Trophoblast cell (in vitro differentiated cells and primary cell): ENCODE measurements at regions not wholly inside any gene's neighbourhood (a gene's known extent, or its start where the extent isn't known, plus 50 kb on each side); places are given as distances from the start of the nearest gene placed in this dataset.

ENCODE experiments used
- DNase-seq, 2 donors: peaks; one replicate each; pipeline ENCODE4 v3.0.0-alpha.2; 2016
- H2AFZ ChIP-seq: 2 replicates; pipeline ENCODE4 v1.6.1; 2013; ENCODE audit warnings: low read length, moderate library complexity, mild to moderate bottlenecking; ENCODE audit not compliant: insufficient read depth, poor library complexity
- H2AK5ac ChIP-seq: 2 replicates; pipeline ENCODE4 v1.6.1; 2013; ENCODE audit warnings: mild to moderate bottlenecking, low read length
- H2BK120ac ChIP-seq: 2 replicates; pipeline ENCODE4 v1.6.1; 2013; ENCODE audit warnings: low read length, mild to moderate bottlenecking, moderate library complexity; ENCODE audit not compliant: insufficient read depth, poor library complexity
- H2BK12ac ChIP-seq: 2 replicates; pipeline ENCODE4 v1.6.1; 2013; ENCODE audit warnings: mild to moderate bottlenecking, low read length, moderate library complexity
- H2BK5ac ChIP-seq: 2 replicates; pipeline ENCODE4 v1.6.1; 2013; ENCODE audit warnings: low read length, low read depth, moderate library complexity, mild to moderate bottlenecking; ENCODE audit not compliant: poor library complexity
- H3K14ac ChIP-seq: 2 replicates; pipeline ENCODE4 v1.6.1; 2013; ENCODE audit warnings: mild to moderate bottlenecking, low read length
- H3K18ac ChIP-seq: 2 replicates; pipeline ENCODE4 v1.6.1; 2013; ENCODE audit warnings: mild to moderate bottlenecking, low read length
- H3K23ac ChIP-seq: 2 replicates; pipeline ENCODE4 v1.6.1; 2013; ENCODE audit warnings: low read length
- H3K27ac ChIP-seq: 2 replicates; pipeline ENCODE4 v1.5.1; 2013; ENCODE audit warnings: low read depth, mild to moderate bottlenecking, inconsistent platforms, low read length, moderate library complexity
- H3K27me3 ChIP-seq: 2 replicates; pipeline ENCODE4 v1.6.1; 2013; ENCODE audit warnings: inconsistent platforms, mild to moderate bottlenecking, low read length, moderate library complexity; ENCODE audit not compliant: insufficient read depth
- H3K36me3 ChIP-seq, 2 experiments: 1 replicate in 1 of 2; 2 replicates in 1 of 2; pipeline ENCODE4 v1.6.1; 2013; ENCODE audit warnings: low read length in 2 of 2, mild to moderate bottlenecking in 2 of 2, moderate library complexity in 1 of 2; ENCODE audit not compliant: insufficient read depth in 2 of 2, control insufficient read depth in 1 of 2
- H3K4ac ChIP-seq: 2 replicates; pipeline ENCODE4 v1.6.1; 2013; ENCODE audit warnings: low read depth, mild to moderate bottlenecking, low read length, moderate library complexity
- H3K4me1 ChIP-seq, 2 experiments: 1 replicate in 1 of 2; 2 replicates in 1 of 2; pipeline ENCODE4 v1.6.1; 2013; ENCODE audit warnings: low read length in 2 of 2, mild to moderate bottlenecking in 2 of 2, moderate library complexity in 1 of 2; ENCODE audit not compliant: insufficient read depth in 2 of 2, control insufficient read depth in 1 of 2
- H3K4me2 ChIP-seq: 2 replicates; pipeline ENCODE4 v1.6.1; 2013; ENCODE audit warnings: inconsistent platforms, mild to moderate bottlenecking, low read length, moderate library complexity
- H3K4me3 ChIP-seq: 2 replicates; pipeline ENCODE4 v1.5.1; 2013; ENCODE audit warnings: mild to moderate bottlenecking, low read depth, low read length, inconsistent platforms
- H3K79me1 ChIP-seq: one replicate; pipeline ENCODE4 v1.6.1; 2013; ENCODE audit warnings: low read length
- H3K79me2 ChIP-seq: 2 replicates; pipeline ENCODE4 v1.6.1; 2013; ENCODE audit warnings: low read length, mild to moderate bottlenecking; ENCODE audit not compliant: control insufficient read depth, insufficient read depth, poor library complexity
- H3K9ac ChIP-seq: 2 replicates; pipeline ENCODE4 v1.6.1; 2013; ENCODE audit warnings: mild to moderate bottlenecking, low read length
- H3K9me3 ChIP-seq: 2 replicates; pipeline ENCODE4 v1.6.1; 2013; ENCODE audit warnings: low read depth, mild to moderate bottlenecking, control low read depth, inconsistent platforms, low read length; ENCODE audit not compliant: insufficient read depth
- H4K12ac ChIP-seq: 2 replicates; pipeline ENCODE4 v1.6.1; 2013; ENCODE audit warnings: low read depth, mild to moderate bottlenecking, low read length, moderate library complexity
- H4K8ac ChIP-seq: 2 replicates; pipeline ENCODE4 v1.6.1; 2013; ENCODE audit warnings: low read depth, mild to moderate bottlenecking, low read length, moderate library complexity
- H4K91ac ChIP-seq: one replicate; pipeline ENCODE4 v1.6.1; 2013; ENCODE audit warnings: low read depth, mild to moderate bottlenecking, low read length, moderate library complexity
- WGBS: extraction: QIAGEN DNeasy Blood & Tissue Kit; methylation state at CpG from one replicate; pipeline ENCODE4 v1.1.7; 2013; ENCODE audit warnings: missing lambda C conversion rate; ENCODE audit not compliant: insufficient read length, insufficient coverage; ENCODE audit errors: extremely low coverage; 5-methylcytosine and 5-hydroxymethylcytosine counted together

DNA sequence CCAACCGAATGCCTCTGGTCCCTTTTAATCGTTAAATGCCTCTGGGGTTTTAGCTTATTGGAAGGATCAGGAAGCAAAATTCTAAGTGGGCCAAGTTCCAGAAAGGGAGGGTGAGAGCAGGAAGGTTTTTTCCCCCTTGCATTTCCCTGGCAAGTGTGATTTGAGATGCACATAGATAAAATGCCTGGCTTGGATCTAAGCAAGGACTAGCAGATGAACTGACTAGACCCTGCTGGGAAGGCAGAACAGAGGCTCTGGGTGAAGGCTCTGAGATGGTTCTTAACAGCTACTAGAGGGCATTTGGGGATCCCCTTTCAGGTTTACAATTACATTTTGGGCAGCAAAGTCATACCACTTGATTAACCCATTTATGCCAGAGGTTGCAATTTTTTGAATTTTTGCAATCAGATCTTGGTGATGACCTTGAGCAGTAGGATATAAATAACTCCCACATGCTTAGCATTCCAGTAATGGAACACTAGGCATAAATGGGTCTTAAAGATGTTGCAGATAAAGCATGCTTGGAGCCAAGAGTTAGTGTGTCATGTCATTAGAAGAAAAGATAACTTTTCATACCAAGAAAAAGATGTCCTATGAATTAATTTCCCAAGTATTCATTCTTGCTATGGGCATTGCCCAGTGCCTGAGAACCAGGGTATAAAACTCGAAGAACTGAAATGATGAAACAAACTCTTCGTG is 205.9 kb downstream of the SEC23IP start:
- H4K12ac ChIP-seq: no peak overlapping the region

DNA sequence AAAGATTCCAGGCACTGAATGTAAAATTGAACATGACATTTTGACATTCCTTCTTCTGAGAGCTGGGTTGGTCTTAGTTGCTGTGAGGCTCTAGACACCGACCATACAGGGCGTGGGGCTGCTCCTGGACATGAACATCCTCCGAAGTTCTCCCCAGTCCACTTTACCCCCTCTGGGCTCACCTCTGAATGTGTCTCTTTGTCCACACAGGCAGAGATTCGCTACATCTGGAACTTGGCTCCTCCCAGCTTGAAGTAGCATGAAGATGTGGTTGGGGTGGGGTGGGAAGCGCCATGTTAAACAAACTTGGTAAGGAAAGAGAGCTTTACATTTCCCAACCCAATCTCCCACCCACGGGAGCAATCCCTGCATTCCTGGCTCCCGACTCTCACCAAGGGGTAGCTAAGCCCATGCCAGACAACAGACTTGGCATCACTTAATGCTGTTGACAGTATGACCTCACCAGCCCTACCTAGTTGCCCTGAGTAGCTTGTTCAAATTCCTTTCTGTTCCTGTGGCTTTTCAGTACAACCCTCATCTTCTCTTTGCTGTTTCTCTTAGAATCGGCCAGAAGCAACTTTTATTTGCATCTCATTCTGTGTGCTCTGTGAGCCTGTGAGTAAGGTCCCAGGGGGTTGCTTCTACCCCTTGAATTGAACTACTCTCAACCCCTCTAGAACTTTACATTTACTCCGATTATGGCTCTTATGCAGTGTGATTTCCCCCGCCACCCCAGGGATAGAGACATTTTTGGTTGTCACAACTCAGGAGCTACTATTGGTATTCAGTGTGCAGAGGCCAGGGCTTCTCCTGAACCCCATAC is 211.4 kb downstream of the SEC23IP start:
- Histone ChIP-seq H3K14ac (no peak overlapping the region), H3K9me3 (no peaks in the 10 kb centered on the region), H4K8ac (no peak overlapping the region), H3K27me3 (no peaks in the 10 kb centered on the region), H3K4me2 (no peak overlapping the region), H3K79me2 (no peaks in the 10 kb centered on the region), H3K27ac (no peak overlapping the region), H4K12ac (no peak overlapping the region), H3K23ac (no peak overlapping the region), H2AFZ (no peak overlapping the region), H2BK12ac (peak overlapping the region; percentile 11), H3K36me3 (no peaks in the 10 kb centered on the region), H2AK5ac (no peak overlapping the region), H4K91ac (no peak overlapping the region), H2BK120ac (no peak overlapping the region), H3K79me1 (peaks cover 4% of the 10 kb centered on the region), H3K18ac (no peak overlapping the region), H3K9ac (no peak overlapping the region), H3K4me1 (peaks cover 2 to 15% of the 10 kb centered on the region in 2 experiments), H3K4me3 (no peak overlapping the region), H2BK5ac (no peak overlapping the region), H3K4ac (no peak overlapping the region)
- whole genome bisulfite sequencing: no CpG with 5 or more reads among the region's 10 CpGs
- DNase-seq: no peak

More for the DNA sequence above, 205.9 kb downstream of the SEC23IP start:
- no peak overlapping the region for H3K4me3 ChIP-seq
- H4K91ac ChIP-seq: no peak overlapping the region
- no peak overlapping the region for H2AFZ ChIP-seq
- no peaks in the 10 kb centered on the region for H3K27me3 ChIP-seq
- H3K14ac ChIP-seq: no peak overlapping the region
- peaks cover 2% of the 10 kb centered on the region for H3K9me3 ChIP-seq
- H3K18ac ChIP-seq: no peak overlapping the region
- H3K4ac ChIP-seq: no peak overlapping the region
- H4K8ac ChIP-seq: no peak overlapping the region
- H3K27ac ChIP-seq: peak overlapping the region; percentile 75
- peak overlapping the region; percentile 27 for H3K4me2 ChIP-seq
- H3K4me1 ChIP-seq: peaks cover 8 to 12% of the 10 kb centered on the region in 2 experiments
- H2BK12ac ChIP-seq: peak overlapping the region; percentile 81
- H3K9ac ChIP-seq: no peak overlapping the region
- no peak overlapping the region for H2BK120ac ChIP-seq
- H3K36me3 ChIP-seq: no peaks in the 10 kb centered on the region
- WGBS: no CpG with 5 or more reads among the region's 4 CpGs
- H2BK5ac ChIP-seq: peak overlapping the region; percentile 57
- H2AK5ac ChIP-seq: no peak overlapping the region
- DNase-seq: no peak
- peaks cover 4% of the 10 kb centered on the region for H3K79me1 ChIP-seq
- no peaks in the 10 kb centered on the region for H3K79me2 ChIP-seq
- no peak overlapping the region for H3K23ac ChIP-seq

DNA sequence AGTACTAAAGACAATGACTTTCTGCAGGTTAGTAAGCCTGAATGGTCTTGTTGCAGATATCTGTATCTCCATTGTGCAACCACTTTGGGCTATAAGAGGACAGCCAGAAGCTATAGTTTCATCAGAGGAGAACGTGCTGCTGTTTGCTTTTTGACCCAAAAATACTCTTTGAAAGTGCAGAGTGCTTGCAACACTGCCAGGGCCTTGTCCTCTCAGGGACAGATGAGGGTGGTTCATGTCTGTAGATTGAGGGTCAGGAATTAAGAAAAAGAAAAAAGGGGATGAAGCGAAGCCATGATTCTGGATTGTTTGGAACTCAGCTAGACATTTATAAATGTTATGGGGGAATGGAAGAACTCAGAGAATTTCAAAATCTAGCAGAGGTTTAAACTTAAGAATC is 212.5 kb downstream of the SEC23IP start:
- no peak overlapping the region for H2BK5ac ChIP-seq

DNA sequence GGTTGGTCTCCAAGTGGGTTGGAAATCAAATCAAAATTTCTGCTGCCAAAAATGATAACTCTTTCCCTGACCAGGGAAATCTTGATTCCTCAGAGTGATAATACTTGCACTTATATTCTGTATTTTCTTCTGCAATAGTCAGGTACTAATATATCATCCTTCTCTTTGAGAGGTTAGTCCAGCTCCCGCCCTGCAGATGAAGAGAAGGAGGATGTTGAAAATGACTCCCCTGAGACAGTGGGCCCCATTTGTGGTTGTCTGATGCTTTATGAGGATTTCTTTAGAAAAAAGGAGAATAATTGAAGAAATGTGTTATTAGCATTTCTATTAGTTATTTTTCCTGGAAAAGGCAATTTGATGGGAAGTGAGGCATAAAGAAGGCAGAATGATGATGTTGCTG is 213.0 kb downstream of the SEC23IP start:
- H2BK12ac ChIP-seq: no peak overlapping the region
- H2AFZ ChIP-seq: no peak overlapping the region
- H2AK5ac ChIP-seq: no peak overlapping the region
- H3K18ac ChIP-seq: no peak overlapping the region
- no peak overlapping the region for H2BK5ac ChIP-seq
- H3K4me2 ChIP-seq: no peak overlapping the region
- H3K79me2 ChIP-seq: no peaks in the 10 kb centered on the region
- H4K8ac ChIP-seq: no peak overlapping the region
- H3K9me3 ChIP-seq: no peaks in the 10 kb centered on the region
- no peaks in the 10 kb centered on the region for H3K27me3 ChIP-seq
- H3K14ac ChIP-seq: no peak overlapping the region
- peaks cover 4% of the 10 kb centered on the region for H3K79me1 ChIP-seq
- H3K23ac ChIP-seq: no peak overlapping the region
- no peak for DNase-seq
- H3K4me1 ChIP-seq: peaks cover 2 to 10% of the 10 kb centered on the region in 2 experiments
- no CpG with 5 or more reads among the region's 1 CpG for WGBS
- no peak overlapping the region for H4K91ac ChIP-seq
- no peaks in the 10 kb centered on the region for H3K36me3 ChIP-seq
- H3K4me3 ChIP-seq: no peak overlapping the region
- no peak overlapping the region for H3K9ac ChIP-seq
- no peak overlapping the region for H3K4ac ChIP-seq
- no peak overlapping the region for H4K12ac ChIP-seq
- no peak overlapping the region for H2BK120ac ChIP-seq
- no peak overlapping the region for H3K27ac ChIP-seq

More for the DNA sequence above, 212.5 kb downstream of the SEC23IP start:
- no peak overlapping the region for H2BK120ac ChIP-seq
- H3K4ac ChIP-seq: no peak overlapping the region
- DNase-seq: peak in 1 of 2 donors; percentile 3
- no peak overlapping the region for H3K27ac ChIP-seq
- H4K91ac ChIP-seq: no peak overlapping the region
- no peak overlapping the region for H2AK5ac ChIP-seq
- no peak overlapping the region for H3K14ac ChIP-seq
- no peak overlapping the region for H2AFZ ChIP-seq
- no peak overlapping the region for H3K18ac ChIP-seq
- no peak overlapping the region for H3K23ac ChIP-seq
- no peaks in the 10 kb centered on the region for H3K27me3 ChIP-seq
- no peaks in the 10 kb centered on the region for H3K79me2 ChIP-seq
- H3K79me1 ChIP-seq: peaks cover 4% of the 10 kb centered on the region
- no peak overlapping the region for H4K8ac ChIP-seq
- H3K4me2 ChIP-seq: no peak overlapping the region
- WGBS: no CpG with 5 or more reads among the region's 2 CpGs
- H3K4me3 ChIP-seq: no peak overlapping the region
- no peak overlapping the region for H3K9ac ChIP-seq
- H3K36me3 ChIP-seq: no peaks in the 10 kb centered on the region
- H3K9me3 ChIP-seq: no peaks in the 10 kb centered on the region
- H4K12ac ChIP-seq: no peak overlapping the region
- peaks cover 2 to 10% of the 10 kb centered on the region in 2 experiments for H3K4me1 ChIP-seq
- no peak overlapping the region for H2BK12ac ChIP-seq
